Activated CD4-positive, alpha-beta memory T cell treated with anti-CD3 and anti-CD28 coated beads, Interleukin-2, amount 10 ng/mL, durations not matched to agents 7 days and 5 days (primary cell): ENCODE measurements at regions not wholly inside any gene's neighbourhood (a gene's known extent, or its start where the extent isn't known, plus 50 kb on each side); places are given as distances from the start of the nearest gene placed in this dataset.

Source experiments
- CTCF ChIA-PET: fragments of 350-600 bp; sonication (Branson Sonifier 250); formaldehyde crosslinking; loops from one replicate; lab custom pipeline; 2021; ENCODE audit warnings: antibody characterized with exemption, inconsistent platforms; lab: Charles Lee
- POLR2A ChIA-PET: fragments of 350-600 bp; sonication (Branson Sonifier 250); formaldehyde crosslinking; loops from one replicate; lab custom pipeline; 2021; ENCODE audit warnings: antibody characterized with exemption; lab: Charles Lee
- DNase-seq: peaks from one replicate; pipeline ENCODE4 v3.0.0-alpha.2; 2020
- H3K27ac Mint-ChIP-seq: one replicate; pipeline ENCODE4 v1.8.0; 2021; ENCODE audit warnings: mild to moderate bottlenecking, mixed read lengths
- H3K27me3 Mint-ChIP-seq: one replicate; pipeline ENCODE4 v1.8.0; 2021; ENCODE audit warnings: mixed read lengths
- H3K36me3 Mint-ChIP-seq: one replicate; pipeline ENCODE4 v1.8.0; 2021; ENCODE audit warnings: low read depth, mixed read lengths
- H3K4me1 Mint-ChIP-seq: one replicate; pipeline ENCODE4 v1.8.0; 2021; ENCODE audit warnings: mixed read lengths
- H3K4me3 Mint-ChIP-seq: one replicate; pipeline ENCODE4 v1.8.0; 2021; ENCODE audit warnings: mild to moderate bottlenecking, mixed read lengths
- H3K9me3 Mint-ChIP-seq: one replicate; pipeline ENCODE4 v1.8.0; 2021; ENCODE audit warnings: mixed read lengths

DNA sequence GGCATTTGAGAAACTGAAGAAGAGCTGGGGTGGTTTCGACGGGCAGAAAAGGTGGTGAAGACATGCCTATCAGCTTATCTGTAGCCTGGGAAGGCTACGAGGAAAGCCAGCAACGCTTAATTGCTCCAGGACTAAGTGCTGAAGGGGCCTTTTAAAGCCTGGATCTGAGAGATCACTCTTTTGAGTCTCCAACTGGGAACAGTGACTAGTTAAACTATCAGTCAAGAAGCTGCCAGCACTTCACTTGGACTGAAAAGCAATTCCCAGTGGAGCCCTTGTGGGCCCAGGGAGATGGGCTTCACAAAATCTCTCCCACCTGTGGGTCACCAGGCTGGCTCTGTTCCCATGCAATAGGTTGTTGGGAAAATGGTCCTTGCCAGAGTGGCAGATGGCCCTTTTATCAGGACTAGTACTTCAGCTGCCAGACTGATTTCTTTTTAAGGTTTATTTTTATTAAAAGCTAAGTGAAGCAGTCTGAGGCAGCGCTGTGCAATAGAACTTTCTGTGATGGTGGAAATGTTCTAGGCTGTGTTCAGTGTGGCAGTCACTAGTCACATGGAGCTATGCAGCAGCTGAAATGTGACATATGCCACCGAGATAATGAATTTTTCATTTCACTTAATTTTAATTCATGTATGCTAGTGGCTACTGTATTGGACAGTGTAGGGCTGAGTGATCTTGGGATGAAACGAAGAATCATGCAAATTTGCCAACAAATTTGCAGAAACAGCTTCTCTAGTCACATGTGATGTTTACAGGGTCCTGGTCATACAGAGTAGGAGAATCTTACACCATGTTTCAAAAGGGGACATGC lies 276.8 kb downstream of the PCNX1 start:
- DNase-seq = no peak
- Mint-ChIP-seq H3K36me3 (no peaks in the 10 kb centered on the region), H3K27ac (no peak overlapping the region), H3K4me3 (no peak overlapping the region), H3K4me1 (no peaks in the 10 kb centered on the region), H3K27me3 (no peaks in the 10 kb centered on the region), H3K9me3 (no peaks in the 10 kb centered on the region)
- POLR2A ChIA-PET = no interaction called here
- CTCF ChIA-PET = no interaction called here

- CTCF ChIA-PET = no interaction called here
- POLR2A ChIA-PET = interaction anchor here (1.1 kb wide), 1 partner anchor 135 kb away, joined by 5 read pairs; the partner anchor contains the start of gene SIPA1L1
- DNase-seq = no peak
- Mint-ChIP-seq H3K4me1 (no peaks in the 10 kb centered on the region), H3K4me3 (no peak overlapping the region), H3K9me3 (no peaks in the 10 kb centered on the region), H3K27me3 (peaks cover 11% of the 10 kb centered on the region), H3K36me3 (no peaks in the 10 kb centered on the region), H3K27ac (no peak overlapping the region)
Measured at GRCh38 chr14:71185637-71186036, 278.4 kb downstream of the PCNX1 start.

GRCh38 chr14:71187633-71188356 lies 280.5 kb downstream of the PCNX1 start:
- Mint-ChIP-seq H3K9me3 (peaks cover 3% of the 10 kb centered on the region), H3K27me3 (peaks cover 20% of the 10 kb centered on the region), H3K4me1 (no peaks in the 10 kb centered on the region), H3K36me3 (no peaks in the 10 kb centered on the region), H3K4me3 (no peak overlapping the region), H3K27ac (no peak overlapping the region)
- CTCF ChIA-PET = no interaction called here
- no peak for DNase-seq
- POLR2A ChIA-PET = no interaction called here

DNA sequence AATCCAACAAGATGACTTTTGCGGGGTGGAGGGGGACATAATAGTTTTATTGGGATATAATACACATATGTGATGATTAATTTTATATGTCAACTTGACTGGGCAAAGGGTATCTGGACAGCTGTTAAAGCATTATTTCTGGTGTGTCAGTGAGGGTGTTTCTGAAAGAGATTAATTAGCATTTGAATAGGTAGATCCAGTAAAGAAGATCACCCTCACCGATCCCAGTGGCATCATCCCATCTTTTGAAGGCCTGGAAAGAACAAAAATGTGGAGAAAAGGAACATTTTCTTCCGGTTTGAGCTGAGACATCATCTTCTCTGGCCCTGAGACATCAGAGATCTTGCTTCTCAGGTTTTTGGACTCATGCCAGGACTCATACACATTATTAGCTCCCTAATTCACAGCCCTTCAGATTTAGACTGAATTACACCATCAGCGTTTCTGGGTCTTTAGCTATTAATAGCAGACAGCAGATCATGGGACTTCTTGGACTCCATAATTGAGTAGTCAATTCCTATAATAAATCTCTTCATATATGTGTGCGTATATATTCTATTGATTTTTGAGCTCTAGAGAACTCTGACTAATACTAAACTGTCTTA lies 283.6 kb downstream of the PCNX1 start:
- Mint-ChIP-seq H3K36me3 (no peaks in the 10 kb centered on the region), H3K9me3 (peaks cover 3% of the 10 kb centered on the region), H3K27ac (no peak overlapping the region), H3K27me3 (peaks cover 20% of the 10 kb centered on the region), H3K4me3 (no peak overlapping the region), H3K4me1 (no peaks in the 10 kb centered on the region)
- POLR2A ChIA-PET = no interaction called here
- CTCF ChIA-PET = no interaction called here
- DNase-seq = no peak

GRCh38 chr14:71193663-71194062 lies 286.4 kb downstream of the PCNX1 start:
- H3K9me3 Mint-ChIP-seq = peaks cover 3% of the 10 kb centered on the region
- H3K4me1 Mint-ChIP-seq = no peaks in the 10 kb centered on the region
- ChIA-PET POLR2A (no interaction called here), CTCF (no interaction called here)
- H3K4me3 Mint-ChIP-seq = no peak overlapping the region
- peaks cover 20% of the 10 kb centered on the region for H3K27me3 Mint-ChIP-seq
- H3K36me3 Mint-ChIP-seq = no peaks in the 10 kb centered on the region
- H3K27ac Mint-ChIP-seq = no peak overlapping the region
- no peak for DNase-seq

DNA sequence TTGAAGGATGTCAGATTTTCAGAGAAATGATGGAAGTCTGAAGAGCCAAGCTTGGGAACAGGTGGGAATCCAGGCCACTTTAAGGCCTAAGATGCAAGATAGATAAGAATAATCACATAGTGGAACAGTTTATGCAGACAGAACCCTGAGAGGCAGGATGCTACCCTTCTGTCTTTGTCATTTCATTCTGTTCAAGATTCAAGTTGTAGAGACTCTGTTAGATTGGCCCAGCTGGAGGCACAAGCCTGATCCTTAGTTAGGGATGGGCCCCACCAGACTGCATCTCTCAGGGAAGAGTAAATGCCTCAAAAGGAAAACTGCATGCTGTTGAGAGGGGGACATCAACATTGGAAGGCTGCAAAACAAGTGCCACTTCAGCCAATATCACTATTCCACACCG lies 287.0 kb downstream of the PCNX1 start:
- peaks cover 3% of the 10 kb centered on the region for H3K9me3 Mint-ChIP-seq
- CTCF ChIA-PET = no interaction called here
- H3K36me3 Mint-ChIP-seq = no peaks in the 10 kb centered on the region
- H3K4me3 Mint-ChIP-seq = no peak overlapping the region
- DNase-seq = no peak
- POLR2A ChIA-PET = no interaction called here
- H3K27me3 Mint-ChIP-seq = peaks cover 19% of the 10 kb centered on the region
- H3K27ac Mint-ChIP-seq = no peak overlapping the region
- H3K4me1 Mint-ChIP-seq = no peaks in the 10 kb centered on the region

DNA sequence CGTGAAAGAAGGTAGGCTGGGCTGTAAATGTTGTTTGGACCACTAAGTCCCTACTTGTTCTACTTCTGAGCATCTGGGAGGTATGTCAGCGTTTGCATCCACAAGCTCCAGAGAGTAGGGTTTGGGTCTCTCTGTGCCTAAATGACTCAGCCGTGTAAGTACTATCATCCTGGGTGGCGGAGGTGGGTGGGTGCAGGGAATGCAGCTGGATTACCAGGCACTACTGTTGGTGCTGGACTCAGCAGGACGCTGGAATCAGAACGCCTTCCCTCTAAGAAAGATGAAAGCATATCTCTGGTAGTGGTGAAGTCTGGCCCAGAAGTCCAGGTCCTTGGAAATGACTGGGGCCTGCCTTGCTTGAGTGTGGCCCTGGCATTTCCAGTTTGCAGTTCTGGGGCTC lies 289.7 kb downstream of the PCNX1 start:
- Mint-ChIP-seq H3K27ac (no peak overlapping the region), H3K4me3 (no peak overlapping the region), H3K36me3 (no peaks in the 10 kb centered on the region), H3K27me3 (peaks cover 3% of the 10 kb centered on the region), H3K9me3 (peaks cover 3% of the 10 kb centered on the region), H3K4me1 (no peaks in the 10 kb centered on the region)
- CTCF ChIA-PET = no interaction called here
- POLR2A ChIA-PET = no interaction called here
- no peak for DNase-seq

GRCh38 chr14:71198687-71199086 lies 291.4 kb downstream of the PCNX1 start:
- CTCF ChIA-PET = no interaction called here
- Mint-ChIP-seq H3K9me3 (no peaks in the 10 kb centered on the region), H3K4me1 (no peaks in the 10 kb centered on the region), H3K27ac (no peak overlapping the region), H3K27me3 (peaks cover 6% of the 10 kb centered on the region), H3K4me3 (no peak overlapping the region), H3K36me3 (no peaks in the 10 kb centered on the region)
- POLR2A ChIA-PET = no interaction called here
- DNase-seq = no peak

GRCh38 chr14:71201840-71202239 lies 294.6 kb downstream of the PCNX1 start:
- POLR2A ChIA-PET = no interaction called here
- CTCF ChIA-PET = no interaction called here
- no peak for DNase-seq
- no peaks in the 10 kb centered on the region for H3K4me1 Mint-ChIP-seq
- peaks cover 2% of the 10 kb centered on the region for H3K9me3 Mint-ChIP-seq
- H3K4me3 Mint-ChIP-seq = no peak overlapping the region
- no peak overlapping the region for H3K27ac Mint-ChIP-seq
- H3K36me3 Mint-ChIP-seq = no peaks in the 10 kb centered on the region
- peaks cover 6% of the 10 kb centered on the region for H3K27me3 Mint-ChIP-seq

DNA sequence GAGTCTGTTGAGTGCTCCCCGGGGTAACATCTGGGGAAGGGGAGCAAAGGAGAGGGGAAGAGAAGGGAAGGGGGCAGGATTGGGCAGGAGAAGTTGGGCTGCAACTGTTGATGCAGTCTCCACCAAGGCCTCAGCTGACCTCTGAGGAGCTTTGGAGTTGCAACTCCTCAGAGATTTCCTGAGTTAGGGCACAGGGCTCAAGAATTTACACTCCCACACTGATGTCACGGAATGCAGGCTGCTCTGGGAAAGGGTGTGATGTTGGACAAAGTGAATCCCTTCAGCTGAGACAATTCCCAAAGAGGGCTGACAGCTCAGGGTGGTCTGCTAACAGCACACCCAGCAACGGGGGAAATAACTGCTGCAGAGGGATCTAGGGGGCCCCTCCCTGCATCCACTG lies 295.6 kb downstream of the PCNX1 start:
- Mint-ChIP-seq H3K27ac (no peak overlapping the region), H3K9me3 (peaks cover 2% of the 10 kb centered on the region), H3K36me3 (no peaks in the 10 kb centered on the region), H3K27me3 (peaks cover 6% of the 10 kb centered on the region), H3K4me1 (no peaks in the 10 kb centered on the region), H3K4me3 (no peak overlapping the region)
- no peak for DNase-seq
- ChIA-PET CTCF (no interaction called here), POLR2A (no interaction called here)

- H3K9me3 Mint-ChIP-seq = peaks cover 2% of the 10 kb centered on the region
- H3K27ac Mint-ChIP-seq = no peak overlapping the region
- H3K27me3 Mint-ChIP-seq = peaks cover 6% of the 10 kb centered on the region
- H3K4me3 Mint-ChIP-seq = no peak overlapping the region
- H3K4me1 Mint-ChIP-seq = no peaks in the 10 kb centered on the region
- ChIA-PET CTCF (interaction anchor here (0.6 kb wide), 1 partner anchor 1747 kb away, joined by 4 read pairs; no protein-coding TSS in a partner anchor), POLR2A (no interaction called here)
- DNase-seq = no peak
- H3K36me3 Mint-ChIP-seq = no peaks in the 10 kb centered on the region
Measured at GRCh38 chr14:71203306-71203705, 296.0 kb downstream of the PCNX1 start.

- CTCF ChIA-PET = no interaction called here
- Mint-ChIP-seq H3K9me3 (peaks cover 2% of the 10 kb centered on the region), H3K27ac (no peak overlapping the region), H3K27me3 (peaks cover 9% of the 10 kb centered on the region), H3K4me3 (no peak overlapping the region), H3K36me3 (no peaks in the 10 kb centered on the region), H3K4me1 (no peaks in the 10 kb centered on the region)
- POLR2A ChIA-PET = no interaction called here
- no peak for DNase-seq
Measured at GRCh38 chr14:71204231-71204630, 297.0 kb downstream of the PCNX1 start.

DNA sequence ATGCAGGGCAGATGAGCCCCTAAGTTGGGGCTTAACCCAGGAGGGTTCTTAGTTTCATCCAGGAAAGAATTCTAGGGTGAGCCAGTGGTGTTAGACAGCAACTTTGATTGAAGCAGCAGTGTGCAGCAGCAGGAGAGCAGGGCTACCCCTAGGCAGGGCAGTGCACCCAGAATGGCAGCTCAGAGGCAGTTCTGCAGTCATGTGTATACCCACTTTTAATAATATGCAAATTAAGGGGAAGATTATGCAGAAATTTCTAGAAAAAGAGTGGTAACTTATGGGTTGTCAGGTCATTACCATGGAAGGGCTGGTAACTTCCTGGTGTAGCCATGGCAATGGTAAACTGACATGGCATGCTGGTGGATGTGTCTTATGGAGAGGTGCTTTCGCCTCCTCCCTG lies 297.5 kb downstream of the PCNX1 start:
- H3K27me3 Mint-ChIP-seq = peaks cover 9% of the 10 kb centered on the region
- H3K36me3 Mint-ChIP-seq = no peaks in the 10 kb centered on the region
- ChIA-PET POLR2A (no interaction called here), CTCF (no interaction called here)
- H3K27ac Mint-ChIP-seq = no peak overlapping the region
- no peak for DNase-seq
- H3K9me3 Mint-ChIP-seq = peaks cover 2% of the 10 kb centered on the region
- H3K4me1 Mint-ChIP-seq = no peaks in the 10 kb centered on the region
- no peak overlapping the region for H3K4me3 Mint-ChIP-seq
